ENCODE measurements at regions not wholly inside any gene's neighbourhood (a gene's known extent, or its start where the extent isn't known, plus 50 kb on each side); places are given as distances from the start of the nearest gene placed in this dataset.

DNA sequence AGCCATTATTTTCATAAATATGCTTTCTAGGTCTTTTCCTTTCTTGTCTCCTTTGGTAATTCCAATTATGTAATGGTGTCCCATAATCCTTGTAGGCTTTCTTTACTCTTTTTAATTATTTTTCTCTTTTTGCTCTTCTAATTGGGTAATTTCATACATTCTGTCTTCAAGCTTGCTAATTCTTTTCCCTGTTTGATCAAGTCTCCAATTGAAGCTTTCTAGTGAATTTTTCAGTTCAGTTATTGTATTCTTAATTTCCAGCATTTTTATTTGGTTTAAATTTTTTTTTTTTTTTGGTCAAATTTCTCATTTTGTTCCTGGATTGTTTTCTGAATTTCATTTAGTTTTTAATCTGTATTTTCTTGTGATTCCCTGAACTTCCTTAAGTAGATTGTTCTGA lies 74.9 kb upstream of the UST start:
- Histone ChIP-seq H4K20me1 (ENCODE audit: low read depth, low read length) (no peaks in the 10 kb centered on the region), H3K9ac (ENCODE audit: low read length) (no peak overlapping the region), H3K4me3 (ENCODE audit: insufficient read depth, low read length, poor library complexity, severe bottlenecking) (no peak overlapping the region), H3K27me3 (ENCODE audit: low read length) (no peaks in the 10 kb centered on the region), H3K36me3 (ENCODE audit: low read length) (no peaks in the 10 kb centered on the region), H3K9me2 (replicated peaks; ENCODE audit: insufficient read depth, low read length) (no peaks in the 10 kb centered on the region), H2AFZ (ENCODE audit: low read depth, low read length, severe bottlenecking) (no peak overlapping the region), H3K27ac (ENCODE audit: low read depth, low read length) (no peak overlapping the region), H3K9me3 (ENCODE audit: insufficient read depth, low read length) (peaks cover 1% of the 10 kb centered on the region; the same call in 1 of the 2 replicates), H3F3A (ENCODE audit: insufficient read depth) (no peaks in the 10 kb centered on the region), H3K79me2 (ENCODE audit: insufficient read depth, low read length) (no peaks in the 10 kb centered on the region), H3K4me2 (ENCODE audit: low read depth, low read length, poor library complexity, severe bottlenecking) (no peak overlapping the region)
- TF ChIP-seq, protein P1, sequence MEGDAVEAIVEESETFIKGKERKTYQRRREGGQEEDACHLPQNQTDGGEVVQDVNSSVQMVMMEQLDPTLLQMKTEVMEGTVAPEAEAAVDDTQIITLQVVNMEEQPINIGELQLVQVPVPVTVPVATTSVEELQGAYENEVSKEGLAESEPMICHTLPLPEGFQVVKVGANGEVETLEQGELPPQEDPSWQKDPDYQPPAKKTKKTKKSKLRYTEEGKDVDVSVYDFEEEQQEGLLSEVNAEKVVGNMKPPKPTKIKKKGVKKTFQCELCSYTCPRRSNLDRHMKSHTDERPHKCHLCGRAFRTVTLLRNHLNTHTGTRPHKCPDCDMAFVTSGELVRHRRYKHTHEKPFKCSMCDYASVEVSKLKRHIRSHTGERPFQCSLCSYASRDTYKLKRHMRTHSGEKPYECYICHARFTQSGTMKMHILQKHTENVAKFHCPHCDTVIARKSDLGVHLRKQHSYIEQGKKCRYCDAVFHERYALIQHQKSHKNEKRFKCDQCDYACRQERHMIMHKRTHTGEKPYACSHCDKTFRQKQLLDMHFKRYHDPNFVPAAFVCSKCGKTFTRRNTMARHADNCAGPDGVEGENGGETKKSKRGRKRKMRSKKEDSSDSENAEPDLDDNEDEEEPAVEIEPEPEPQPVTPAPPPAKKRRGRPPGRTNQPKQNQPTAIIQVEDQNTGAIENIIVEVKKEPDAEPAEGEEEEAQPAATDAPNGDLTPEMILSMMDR (IDR thresholded peaks at IDR 0.05; ENCODE audit: insufficient read depth, low read length, poor library complexity, severe bottlenecking), result no peak
- no peak for TF ChIP-seq EZH2phosphoT487 (conservative IDR thresholded peaks at IDR 0.05; ENCODE audit: low read length)

DNA sequence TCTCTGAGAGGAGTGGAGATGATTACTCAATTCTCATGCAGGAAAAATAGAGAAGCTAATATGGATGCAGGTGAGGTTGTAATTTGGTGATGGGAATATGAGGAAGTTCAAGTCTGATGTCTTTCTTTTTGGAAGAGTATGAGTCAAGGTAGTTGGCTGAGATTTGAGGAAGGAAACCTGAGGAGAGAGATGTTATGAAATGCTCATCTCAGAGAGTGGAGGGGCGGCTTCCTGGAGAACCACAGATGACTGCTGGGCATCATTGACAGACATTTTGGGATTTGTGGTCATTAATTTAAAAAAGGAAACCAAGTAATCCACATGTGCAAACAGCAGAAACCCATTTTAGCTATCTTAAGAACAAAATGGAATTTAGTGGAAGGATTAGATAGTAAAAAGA lies 72.5 kb upstream of the UST start:
- TF ChIP-seq, protein P1 (IDR thresholded peaks at IDR 0.05; ENCODE audit: insufficient read depth, low read length, poor library complexity, severe bottlenecking), result no peak
- TF ChIP-seq EZH2phosphoT487 (conservative IDR thresholded peaks at IDR 0.05; ENCODE audit: low read length), result no peak
- Histone ChIP-seq H3K9me3 (ENCODE audit: insufficient read depth, low read length) (no peaks in the 10 kb centered on the region), H3K4me2 (ENCODE audit: low read depth, low read length, poor library complexity, severe bottlenecking) (no peak overlapping the region), H2AFZ (ENCODE audit: low read depth, low read length, severe bottlenecking) (no peak overlapping the region), H3F3A (ENCODE audit: insufficient read depth) (no peaks in the 10 kb centered on the region), H3K36me3 (ENCODE audit: low read length) (no peaks in the 10 kb centered on the region), H3K4me3 (ENCODE audit: insufficient read depth, low read length, poor library complexity, severe bottlenecking) (no peak overlapping the region), H4K20me1 (ENCODE audit: low read depth, low read length) (no peaks in the 10 kb centered on the region), H3K79me2 (ENCODE audit: insufficient read depth, low read length) (no peaks in the 10 kb centered on the region), H3K9ac (ENCODE audit: low read length) (no peak overlapping the region), H3K27me3 (ENCODE audit: low read length) (no peaks in the 10 kb centered on the region), H3K9me2 (replicated peaks; ENCODE audit: insufficient read depth, low read length) (no peaks in the 10 kb centered on the region), H3K27ac (ENCODE audit: low read depth, low read length) (no peak overlapping the region)

DNA sequence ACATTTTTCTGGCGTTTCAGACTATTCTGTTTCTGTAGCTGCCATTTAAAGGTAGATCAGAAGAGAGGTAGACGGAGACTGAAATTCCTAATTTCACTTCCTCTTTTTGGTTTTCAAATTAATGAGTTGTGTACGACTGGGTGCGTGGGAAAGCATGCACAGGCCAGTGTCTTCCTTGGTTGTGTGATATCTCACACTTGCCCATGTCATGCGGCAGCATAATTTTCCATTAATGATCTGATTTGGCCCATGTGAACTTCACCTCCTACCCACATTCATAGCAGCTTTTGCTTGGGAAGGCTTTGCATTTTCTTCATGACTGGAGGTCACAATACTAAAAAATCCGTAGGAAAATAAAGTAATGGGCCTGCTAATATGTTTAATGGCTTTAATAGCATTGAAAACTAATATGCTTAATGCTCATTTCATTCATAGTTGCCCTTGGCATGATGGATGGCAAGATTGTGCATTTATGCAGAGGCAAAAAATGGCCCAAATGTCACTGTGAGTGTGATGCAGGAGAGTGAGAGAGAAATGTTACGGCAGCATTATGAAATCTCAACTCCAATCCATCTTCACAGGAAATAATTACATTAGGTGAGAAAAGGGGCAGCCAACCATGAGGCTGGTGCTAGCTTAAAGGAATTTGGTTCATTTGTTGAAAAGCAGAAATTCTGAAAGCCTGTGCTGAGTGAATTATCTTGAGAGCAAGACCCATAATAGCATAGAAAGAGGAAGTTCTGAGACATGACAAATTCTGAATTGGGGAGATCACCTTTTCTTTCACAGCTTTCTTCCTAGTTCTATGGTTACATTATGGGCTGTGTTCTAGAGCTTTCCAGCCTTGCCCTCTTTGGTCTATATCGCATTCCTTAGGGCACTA lies 69.0 kb upstream of the UST start:
- no peak for TF ChIP-seq EZH2phosphoT487 (conservative IDR thresholded peaks at IDR 0.05; ENCODE audit: low read length)
- TF ChIP-seq, protein P1 (IDR thresholded peaks at IDR 0.05; ENCODE audit: insufficient read depth, low read length, poor library complexity, severe bottlenecking), result no peak
- Histone ChIP-seq H3K9me2 (replicated peaks; ENCODE audit: insufficient read depth, low read length) (no peaks in the 10 kb centered on the region), H2AFZ (ENCODE audit: low read depth, low read length, severe bottlenecking) (no peak overlapping the region), H3F3A (ENCODE audit: insufficient read depth) (no peaks in the 10 kb centered on the region), H3K9me3 (ENCODE audit: insufficient read depth, low read length) (no peaks in the 10 kb centered on the region), H3K27me3 (ENCODE audit: low read length) (no peaks in the 10 kb centered on the region), H3K27ac (ENCODE audit: low read depth, low read length) (no peak overlapping the region), H4K20me1 (ENCODE audit: low read depth, low read length) (no peaks in the 10 kb centered on the region), H3K4me3 (ENCODE audit: insufficient read depth, low read length, poor library complexity, severe bottlenecking) (no peak overlapping the region), H3K36me3 (ENCODE audit: low read length) (no peaks in the 10 kb centered on the region), H3K79me2 (ENCODE audit: insufficient read depth, low read length) (no peaks in the 10 kb centered on the region), H3K9ac (ENCODE audit: low read length) (no peak overlapping the region), H3K4me2 (ENCODE audit: low read depth, low read length, poor library complexity, severe bottlenecking) (no peak overlapping the region)
